ENCODE measurements at regions not wholly inside any gene's neighbourhood (a gene's known extent, or its start where the extent isn't known, plus 50 kb on each side); places are given as distances from the start of the nearest gene placed in this dataset.
"Not testable (repeated sequence)": the region's sequence is repeated elsewhere in the genome, so short reads cannot be mapped to it uniquely, and the experiment has no call there.

DNA sequence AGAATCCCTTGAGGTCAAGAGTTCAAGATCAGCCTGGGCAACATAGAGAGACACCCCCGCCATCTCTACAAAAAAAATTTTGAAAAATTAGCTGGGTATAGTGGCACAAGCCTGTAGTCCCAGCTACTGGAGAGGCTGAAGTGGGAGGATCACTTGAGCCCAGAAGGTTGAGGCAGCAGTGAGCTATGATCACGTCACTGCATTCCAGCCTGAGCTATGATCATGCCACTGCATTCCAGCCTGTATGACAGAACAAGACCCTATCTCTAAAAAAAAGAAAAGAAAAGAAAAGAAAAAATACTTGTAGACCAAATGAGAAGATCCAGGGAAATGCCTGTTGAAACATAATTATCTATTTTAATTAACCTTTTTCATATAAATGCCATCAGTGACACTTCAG lies 93.8 kb upstream of the MDM1 start:
- no peak for DNase-seq

DNA sequence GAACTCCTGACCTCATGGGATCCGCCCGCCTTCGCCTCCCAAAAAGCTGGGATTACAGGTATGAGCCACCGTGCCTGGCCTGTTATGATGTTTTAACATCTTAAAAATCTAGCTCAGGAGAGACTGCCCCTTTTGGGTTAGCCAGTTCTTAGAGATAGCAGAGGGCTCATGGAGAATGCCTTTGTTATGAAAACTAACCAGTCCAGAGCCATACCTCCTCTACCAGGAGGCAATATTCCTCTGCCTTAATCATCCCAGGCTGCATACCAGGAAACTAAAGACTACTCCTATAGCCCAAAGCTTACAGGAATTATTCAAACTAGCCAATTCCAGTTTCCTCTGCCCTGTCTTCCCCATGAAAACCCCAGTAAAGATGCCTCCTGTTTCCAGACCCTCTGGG lies 96.0 kb upstream of the MDM1 start:
- DNase-seq: no peak

DNA sequence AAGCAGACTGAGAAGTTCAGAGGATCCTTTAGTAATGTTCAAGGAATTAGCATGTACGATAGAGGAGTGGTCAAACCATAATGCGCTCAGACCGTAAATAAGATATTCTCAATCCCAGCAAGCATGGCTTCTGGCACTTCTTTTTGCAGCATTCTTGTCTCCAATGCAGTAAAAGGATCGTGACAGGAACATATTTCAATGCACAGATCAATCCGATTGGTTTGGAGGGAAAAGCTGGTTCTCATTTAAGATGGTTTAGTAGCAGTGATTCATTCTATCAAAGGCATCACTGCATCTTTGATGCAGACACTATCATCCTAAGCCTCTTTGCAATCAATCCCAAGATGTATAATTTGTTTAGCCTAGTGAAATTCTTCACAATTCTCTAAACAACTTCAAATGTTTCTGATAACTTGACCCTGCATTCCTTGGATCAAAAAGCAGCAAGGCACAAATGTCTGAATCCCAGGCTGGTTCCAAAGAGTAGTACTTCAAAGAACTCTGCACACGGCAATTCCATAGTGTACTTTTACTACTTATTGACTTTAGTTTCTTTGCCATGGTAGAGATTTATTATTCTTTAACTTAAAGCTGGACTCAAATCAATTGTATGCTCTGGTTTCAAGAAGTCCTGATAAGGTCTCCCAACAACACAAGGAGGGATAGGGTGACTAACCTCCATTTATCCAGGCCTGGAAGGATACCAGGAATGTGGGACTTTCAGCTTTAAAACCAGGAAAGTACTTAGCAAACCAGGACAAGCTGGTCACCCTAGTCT lies 96.8 kb upstream of the MDM1 start:
- no peak for DNase-seq

DNA sequence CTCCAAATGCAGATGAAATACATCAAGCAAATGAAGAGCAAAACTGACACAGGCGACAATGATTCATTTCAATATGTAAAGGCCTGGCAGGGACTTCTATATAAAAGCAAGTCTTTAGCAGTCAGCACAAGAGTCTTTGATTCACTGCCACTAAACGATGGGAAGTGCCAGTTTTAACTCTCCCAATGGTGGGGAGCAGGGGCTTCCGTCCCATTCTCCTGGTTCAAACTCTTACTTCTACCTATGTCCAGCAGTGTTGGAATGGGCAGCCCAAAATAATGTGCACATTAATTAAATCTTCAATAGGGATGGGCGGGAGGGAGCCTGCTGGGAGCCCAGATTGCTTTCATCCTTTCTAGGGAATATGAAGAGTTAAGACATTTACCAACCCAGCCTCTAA lies 97.5 kb upstream of the MDM1 start:
- DNase-seq: no peak

- DNase-seq: no peak
Observed at GRCh38 chr12:68431786-68432185, 99.6 kb upstream of the MDM1 start.

- DNase-seq: no peak
Observed at GRCh38 chr12:68432622-68433021, 100.5 kb upstream of the MDM1 start.

- DNase-seq: no peak
Observed at GRCh38 chr12:68434391-68435298, 102.5 kb upstream of the MDM1 start.

GRCh38 chr12:68435299-68435637 lies 103.1 kb upstream of the MDM1 start:
- no peak for DNase-seq

- no peak for DNase-seq
Observed at GRCh38 chr12:68435816-68436215, 103.7 kb upstream of the MDM1 start.

GRCh38 chr12:68438601-68439000 lies 106.4 kb upstream of the MDM1 start:
- DNase-seq: no peak

DNA sequence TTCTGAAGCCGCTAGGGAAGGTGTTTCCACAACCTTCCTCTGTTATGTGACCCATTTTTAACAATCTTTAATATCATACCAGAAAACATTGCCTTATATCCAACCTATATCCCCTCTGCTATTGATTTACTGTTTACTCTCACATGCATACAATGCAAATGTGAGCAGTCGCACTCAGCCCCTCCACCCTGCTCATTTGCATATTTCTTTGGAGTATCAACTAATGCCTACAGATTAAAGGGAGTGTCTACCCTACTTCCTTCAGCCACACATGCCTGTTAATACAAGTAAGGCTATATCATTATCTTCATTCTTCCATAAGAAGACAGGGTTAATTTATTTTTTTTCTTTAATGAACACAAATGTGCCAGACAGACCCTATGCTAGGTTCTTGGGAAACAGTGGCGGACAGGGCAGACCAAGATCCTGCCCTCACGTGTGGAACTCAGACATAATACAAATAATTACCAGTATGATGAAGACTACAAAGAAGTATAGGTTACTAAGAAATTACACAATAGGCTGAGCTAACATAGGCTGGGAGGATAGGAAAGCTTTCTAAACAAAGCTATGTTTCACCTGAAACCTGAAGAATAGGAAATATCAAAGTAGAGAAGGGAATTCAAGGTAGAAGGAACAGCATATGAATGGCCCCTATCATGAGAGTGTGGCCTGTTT lies 107.3 kb upstream of the MDM1 start:
- DNase-seq: no peak

DNA sequence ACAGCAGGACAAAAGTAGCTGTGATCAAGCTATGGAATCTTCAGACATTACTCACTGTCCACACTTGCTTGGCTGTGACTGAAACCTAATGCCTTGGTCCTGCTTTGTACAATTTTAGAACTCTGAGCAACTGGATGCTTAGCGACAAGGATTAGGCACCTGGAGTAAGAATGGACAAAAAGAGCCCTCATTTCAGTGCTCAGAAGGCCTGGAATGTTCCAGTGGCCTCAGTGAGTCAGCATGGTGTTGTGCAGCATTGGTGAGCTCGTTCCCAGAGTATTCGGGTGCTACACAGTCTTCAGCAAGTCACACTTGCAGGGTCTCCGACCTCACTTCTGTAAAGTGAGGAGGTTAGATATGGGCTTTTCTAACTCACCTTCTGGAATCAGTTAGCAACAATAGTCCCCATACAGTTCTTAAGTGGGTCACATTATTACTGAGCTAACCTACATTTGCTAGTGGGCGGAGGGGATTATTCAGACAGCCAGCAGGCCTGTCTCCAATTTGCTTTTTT lies 108.0 kb upstream of the MDM1 start:
- DNase-seq: no peak

DNA sequence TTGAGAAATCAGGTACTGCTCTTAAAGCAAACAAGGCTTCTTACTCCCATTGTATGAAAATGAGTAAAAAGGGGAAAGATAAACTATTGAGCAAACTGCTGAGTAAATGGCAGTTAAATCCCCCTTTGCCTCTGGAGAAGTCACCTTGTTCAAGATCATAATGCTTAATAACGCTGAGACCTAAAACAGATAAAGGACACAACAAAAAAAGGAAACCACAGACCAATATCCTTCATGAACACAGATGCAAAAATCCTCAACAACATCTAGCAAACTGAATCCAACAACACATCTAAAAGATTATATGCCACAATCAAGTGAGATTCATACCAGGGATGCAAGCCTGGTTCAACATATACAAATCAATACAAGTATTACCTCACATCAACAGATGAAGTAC lies 109.0 kb upstream of the MDM1 start:
- no peak for DNase-seq

GRCh38 chr12:68442353-68442972 lies 110.3 kb upstream of the MDM1 start:
- DNase-seq: not testable (repeated sequence)

- DNase-seq: not testable (repeated sequence)
Observed at GRCh38 chr12:68443695-68444094, 111.5 kb upstream of the MDM1 start.

- DNase-seq: no peak
Observed at GRCh38 chr12:68445824-68446223, 113.7 kb upstream of the MDM1 start.

DNA sequence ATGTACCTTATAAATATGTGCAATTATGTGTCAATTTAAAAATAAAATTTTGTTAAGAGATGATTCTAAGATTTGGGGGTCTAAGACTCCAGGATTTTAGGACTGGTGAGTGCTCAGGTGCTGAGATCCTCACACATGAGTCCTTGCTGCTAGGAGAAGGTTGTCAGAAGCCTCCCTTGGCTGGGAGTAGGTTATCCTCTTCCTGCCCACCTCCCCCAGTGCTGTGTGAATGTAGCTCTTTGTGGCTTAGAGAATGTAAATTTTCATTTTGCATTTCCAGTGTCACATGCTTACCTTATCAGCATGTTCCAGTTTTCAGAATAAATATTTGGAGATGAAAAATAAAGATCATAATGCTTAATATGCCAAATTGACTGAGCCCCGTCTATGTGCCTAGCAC lies 114.2 kb upstream of the MDM1 start:
- DNase-seq: no peak

GRCh38 chr12:68446901-68447796 lies 115.0 kb upstream of the MDM1 start:
- DNase-seq: no peak

DNA sequence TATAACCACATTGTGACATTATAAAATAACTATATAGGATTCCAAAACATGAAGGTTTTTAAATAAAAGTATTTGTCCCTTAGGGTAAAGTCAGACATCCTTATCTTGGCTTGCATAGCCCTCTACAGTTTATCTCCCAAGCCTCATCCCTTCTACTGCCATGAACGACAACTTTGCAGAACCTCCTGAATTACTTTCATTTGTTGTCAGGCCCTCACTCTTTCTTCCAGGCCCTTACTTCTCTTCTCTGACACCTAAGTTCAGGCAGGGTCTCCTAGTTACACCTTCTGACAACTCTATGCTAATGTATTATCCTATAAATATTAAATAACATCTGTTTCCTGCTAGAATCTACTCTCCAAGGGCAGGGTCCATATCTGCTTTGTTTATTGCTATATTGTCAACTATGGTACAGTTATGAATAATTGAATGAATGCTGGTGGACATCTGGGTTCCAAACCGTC lies 115.7 kb upstream of the MDM1 start:
- no peak for DNase-seq

GRCh38 chr12:68449196-68449595 lies 117.0 kb upstream of the MDM1 start:
- DNase-seq: no peak

GRCh38 chr12:68450947-68451260 lies 118.7 kb upstream of the MDM1 start:
- DNase-seq: no peak
